NK-92 treated with Interleukin-12 subunit alpha and Interleukin-12 subunit beta, amount 100 ng/mL, for 24 hours (cell line): ENCODE measurements at regions not wholly inside any gene's neighbourhood (a gene's known extent, or its start where the extent isn't known, plus 50 kb on each side); places are given as distances from the start of the nearest gene placed in this dataset.
"Not testable (repeated sequence)": the region's sequence is repeated elsewhere in the genome, so short reads cannot be mapped to it uniquely, and the experiment has no call there.

ENCODE experiments used
- DNase-seq: peaks from one replicate; lab custom pipeline; 2025; lab: John Stamatoyannopoulos, UW

GRCh38 chr13:74718232-74718842, 584.1 kb upstream of the KLF12 start:
- not testable (repeated sequence) for DNase-seq

- DNase-seq = no peak
Measured at GRCh38 chr13:74715718-74716117, 581.5 kb upstream of the KLF12 start.

GRCh38 chr13:74710006-74710405, 575.8 kb upstream of the KLF12 start:
- DNase-seq = no peak

- no peak for DNase-seq
Measured at GRCh38 chr13:74709226-74709625, 575.0 kb upstream of the KLF12 start.

- DNase-seq = no peak
Measured at GRCh38 chr13:74708629-74709028, 574.4 kb upstream of the KLF12 start.

GRCh38 chr13:74707291-74707690, 573.1 kb upstream of the KLF12 start:
- DNase-seq = no peak

GRCh38 chr13:74706801-74707200, 572.6 kb upstream of the KLF12 start:
- DNase-seq = no peak

- no peak for DNase-seq
Measured at GRCh38 chr13:74705438-74705837, 571.2 kb upstream of the KLF12 start.

GRCh38 chr13:74703855-74704387, 569.7 kb upstream of the KLF12 start:
- DNase-seq = no peak

GRCh38 chr13:74696148-74696922, 562.1 kb upstream of the KLF12 start:
- DNase-seq = no peak

- DNase-seq = no peak
Measured at GRCh38 chr13:74695021-74695800, 561.0 kb upstream of the KLF12 start.

- no peak for DNase-seq
Measured at GRCh38 chr13:74687442-74688182, 553.4 kb upstream of the KLF12 start.

GRCh38 chr13:74683411-74683810, 549.2 kb upstream of the KLF12 start:
- DNase-seq = no peak

GRCh38 chr13:74682746-74683145, 548.5 kb upstream of the KLF12 start:
- DNase-seq = no peak

GRCh38 chr13:74681891-74682290, 547.7 kb upstream of the KLF12 start:
- no peak for DNase-seq

- no peak for DNase-seq
Measured at GRCh38 chr13:74678308-74678965, 544.2 kb upstream of the KLF12 start.

- no peak for DNase-seq
Measured at GRCh38 chr13:74675972-74676371, 541.8 kb upstream of the KLF12 start.

GRCh38 chr13:74675182-74675581, 541.0 kb upstream of the KLF12 start:
- DNase-seq = no peak

- no peak for DNase-seq
Measured at GRCh38 chr13:74674720-74675119, 540.5 kb upstream of the KLF12 start.

GRCh38 chr13:74669149-74669548, 534.9 kb upstream of the KLF12 start:
- no peak for DNase-seq

- no peak for DNase-seq
Measured at GRCh38 chr13:74667656-74668203, 533.5 kb upstream of the KLF12 start.
